Right lobe of liver (tissue), 6 donors: ENCODE measurements at regions not wholly inside any gene's neighbourhood (a gene's known extent, or its start where the extent isn't known, plus 50 kb on each side); places are given as distances from the start of the nearest gene placed in this dataset.

ENCODE experiments used
- ATAC-seq, 4 donors: fragments of 200-7000 bp; cut with Tn5 transposase; one replicate each; pipeline ENCODE4 v1.9.1; 2020; ENCODE audit warnings: mild to moderate bottlenecking in 4 of 4, moderate library complexity in 4 of 4
- DNase-seq, 3 donors: peaks; one replicate each; pipeline ENCODE4 v3.0.0-alpha.2; 2020
- H3K27ac ChIP-seq, 3 donors: fragments of 200-600 bp; one replicate each; pipeline ENCODE4 v1.8.0; 2022
- H3K27me3 ChIP-seq, 2 donors: fragments of 200-600 bp; one replicate each; pipeline ENCODE4 v1.8.0; 2022
- H3K36me3 ChIP-seq, 4 donors: fragments of 200-600 bp; sonication (generic) in 1 of 4; one replicate each; pipeline versions ENCODE4 v1.5.1 to v1.8.0; 2017 to 2022; ENCODE audit warnings: control low read depth in 1 of 4
- H3K4me1 ChIP-seq, 4 donors: fragments of 200-600 bp; sonication (generic) in 1 of 4; one replicate each; pipeline versions ENCODE4 v1.5.1 to v1.8.0; 2017 to 2022; ENCODE audit warnings: control low read depth in 1 of 4
- H3K4me3 ChIP-seq, 3 donors: fragments of 200-600 bp; one replicate each; pipeline ENCODE4 v1.8.0; 2022
- H3K9me3 ChIP-seq, 4 donors: fragments of 200-600 bp; sonication (generic) in 1 of 4; one replicate each; pipeline versions ENCODE4 v1.5.1 to v1.8.0; 2017 to 2022; ENCODE audit warnings: control low read depth in 1 of 4
- POLR2A ChIP-seq: fragments of 450-650 bp; IDR thresholded peaks from one replicate; pipeline ENCODE4 v1.6.1; 2017; ENCODE audit warnings: antibody characterized with exemption, mild to moderate bottlenecking
- WGBS: methylation state at CpG from one replicate; pipeline ENCODE4 v1.1.6; 2018; ENCODE audit warnings: low coverage, low lambda C conversion rate; ENCODE audit not compliant: insufficient coverage; ENCODE audit errors: missing lambda C conversion rate; 5-methylcytosine and 5-hydroxymethylcytosine counted together
- intact Hi-C, 2 donors: fragments of 100-400 bp; cut with DNase I; formaldehyde crosslinking; loops; one replicate each; pipeline versions ENCODE4 v1.11.2 to v1.14.1; 2022
- TF ChIP-seq, protein P1 (sequence below), 4 donors: fragments of 200-600 bp in 3 of 4; fragments of 450-650 bp in 1 of 4; IDR thresholded peaks; one replicate each; pipeline versions ENCODE4 v1.5.1 to v1.8.0; 2016 to 2022; ENCODE audit warnings: antibody characterized with exemption in 4 of 4, mild to moderate bottlenecking in 2 of 4
- donor health status: DM: no; HTN: yes; CAD: no.
- donor health status: DM: no; HTN: no; CAD: no.
- donor health status: DM: no; HTN: no; CAD: no.
- donor health status: DM: no; HTN: yes; CAD: no.
- donor health status: DM: no; HTN: yes; CAD: no.

- no peaks in the 10 kb centered on the region for H3K9me3 ChIP-seq
- H3K27ac ChIP-seq, result no peak overlapping the region
- H3K36me3 ChIP-seq, result no peaks in the 10 kb centered on the region
- no peak overlapping the region for H3K4me3 ChIP-seq
- ATAC-seq (no peak), DNase-seq (no peak)
- WGBS, result 42% methylated on average over 1 of the region's 1 CpG
- intact Hi-C loops, result no loop called here
- TF ChIP-seq POLR2A, result no peak
- TF ChIP-seq, protein P1, sequence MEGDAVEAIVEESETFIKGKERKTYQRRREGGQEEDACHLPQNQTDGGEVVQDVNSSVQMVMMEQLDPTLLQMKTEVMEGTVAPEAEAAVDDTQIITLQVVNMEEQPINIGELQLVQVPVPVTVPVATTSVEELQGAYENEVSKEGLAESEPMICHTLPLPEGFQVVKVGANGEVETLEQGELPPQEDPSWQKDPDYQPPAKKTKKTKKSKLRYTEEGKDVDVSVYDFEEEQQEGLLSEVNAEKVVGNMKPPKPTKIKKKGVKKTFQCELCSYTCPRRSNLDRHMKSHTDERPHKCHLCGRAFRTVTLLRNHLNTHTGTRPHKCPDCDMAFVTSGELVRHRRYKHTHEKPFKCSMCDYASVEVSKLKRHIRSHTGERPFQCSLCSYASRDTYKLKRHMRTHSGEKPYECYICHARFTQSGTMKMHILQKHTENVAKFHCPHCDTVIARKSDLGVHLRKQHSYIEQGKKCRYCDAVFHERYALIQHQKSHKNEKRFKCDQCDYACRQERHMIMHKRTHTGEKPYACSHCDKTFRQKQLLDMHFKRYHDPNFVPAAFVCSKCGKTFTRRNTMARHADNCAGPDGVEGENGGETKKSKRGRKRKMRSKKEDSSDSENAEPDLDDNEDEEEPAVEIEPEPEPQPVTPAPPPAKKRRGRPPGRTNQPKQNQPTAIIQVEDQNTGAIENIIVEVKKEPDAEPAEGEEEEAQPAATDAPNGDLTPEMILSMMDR (IDR thresholded peaks at IDR 0.05), result no peak
- H3K27me3 ChIP-seq, result no peaks in the 10 kb centered on the region
- no peaks in the 10 kb centered on the region for H3K4me1 ChIP-seq
Measured at GRCh38 chr10:44291091-44291490, 93.8 kb downstream of the CXCL12 start.

GRCh38 chr10:44289125-44289524, 95.8 kb downstream of the CXCL12 start:
- ATAC-seq (no peak), DNase-seq (no peak)
- intact Hi-C loops, result no loop called here
- no peaks in the 10 kb centered on the region for H3K9me3 ChIP-seq
- H3K36me3 ChIP-seq, result no peaks in the 10 kb centered on the region
- no peaks in the 10 kb centered on the region for H3K4me1 ChIP-seq
- no peaks in the 10 kb centered on the region for H3K27me3 ChIP-seq
- 82% methylated on average over 3 of the region's 5 CpGs for WGBS
- H3K27ac ChIP-seq, result no peak overlapping the region
- TF ChIP-seq POLR2A, result no peak
- TF ChIP-seq, protein P1 (IDR thresholded peaks at IDR 0.05), result no peak
- no peak overlapping the region for H3K4me3 ChIP-seq

DNA sequence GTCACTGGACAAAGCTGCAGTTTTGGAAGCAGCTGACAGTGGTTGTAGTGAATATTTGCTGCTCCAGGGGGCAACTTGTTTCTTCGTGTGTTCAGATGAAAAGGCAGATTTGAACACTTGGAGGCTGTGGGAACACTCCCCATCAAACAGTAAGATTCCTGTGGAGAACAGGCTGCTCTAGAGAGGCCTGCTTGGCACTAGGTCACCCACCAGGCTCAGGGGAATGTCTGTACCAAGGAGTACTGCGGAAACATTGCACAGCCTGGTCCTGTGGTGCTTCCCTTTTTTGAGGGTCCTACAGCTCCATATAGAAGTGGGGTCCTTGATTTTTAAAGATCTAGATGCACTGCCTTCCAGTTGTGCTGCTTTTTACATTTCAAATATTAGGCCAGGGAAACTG, 97.5 kb downstream of the CXCL12 start:
- DNase-seq (no peak), ATAC-seq (no peak)
- H3K27me3 ChIP-seq, result no peaks in the 10 kb centered on the region
- no peak overlapping the region for H3K4me3 ChIP-seq
- H3K36me3 ChIP-seq, result no peaks in the 10 kb centered on the region
- H3K27ac ChIP-seq, result no peak overlapping the region
- H3K4me1 ChIP-seq, result no peaks in the 10 kb centered on the region
- TF ChIP-seq, protein P1 (IDR thresholded peaks at IDR 0.05), result no peak
- no peak for TF ChIP-seq POLR2A
- 71% methylated on average over 2 of the region's 2 CpGs for WGBS
- intact Hi-C loops, result no loop called here
- H3K9me3 ChIP-seq, result no peaks in the 10 kb centered on the region

DNA sequence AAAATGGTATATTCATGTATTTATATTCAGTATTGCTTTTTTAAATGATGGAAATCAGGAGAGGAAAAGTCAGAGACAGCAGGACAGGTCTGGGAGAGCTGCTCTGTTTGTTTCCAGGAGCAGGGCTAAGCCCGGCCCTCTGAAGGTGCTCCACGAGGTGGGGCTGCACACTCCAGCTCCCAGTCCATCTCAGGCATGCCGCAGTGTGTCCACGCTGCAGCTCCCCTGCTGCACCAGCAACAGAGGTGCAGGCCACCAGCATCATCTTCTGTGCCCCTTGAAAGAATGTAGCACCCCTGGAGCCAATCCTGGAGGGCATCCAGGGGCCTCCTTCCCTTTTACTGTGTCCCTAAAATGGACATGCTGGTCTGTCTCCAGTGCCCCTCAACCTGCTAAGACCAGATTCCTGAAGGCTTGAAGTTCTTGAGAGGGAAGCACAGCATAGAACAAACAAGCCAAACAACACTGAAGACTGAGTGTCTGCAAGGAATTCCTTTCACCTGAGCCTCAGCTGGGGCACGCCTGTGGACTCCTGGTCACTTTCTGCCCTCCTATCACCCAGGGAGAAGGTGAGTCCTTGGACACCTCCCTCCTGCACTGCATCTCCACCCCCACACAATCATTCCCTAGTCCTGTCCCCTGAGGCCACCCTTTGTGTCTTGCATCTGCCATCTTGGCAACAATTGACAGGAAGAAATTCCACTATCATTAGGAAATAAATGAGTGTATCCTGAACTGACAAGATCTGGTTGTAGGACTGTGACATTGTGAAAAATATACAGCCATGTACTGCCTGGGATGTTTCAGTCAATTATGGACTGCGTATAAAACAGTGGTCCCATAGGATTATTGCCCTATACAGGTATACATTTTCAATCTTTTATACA, 100.5 kb downstream of the CXCL12 start:
- ATAC-seq (peak in 1 of 4 donors; percentile 23), DNase-seq (no peak)
- Histone ChIP-seq H3K27me3 (no peaks in the 10 kb centered on the region), H3K36me3 (no peaks in the 10 kb centered on the region), H3K4me3 (no peak overlapping the region), H3K9me3 (no peaks in the 10 kb centered on the region), H3K4me1 (no peaks in the 10 kb centered on the region), H3K27ac (no peak overlapping the region)
- 77% methylated on average over 4 of the region's 6 CpGs for WGBS
- intact Hi-C loops, result no loop called here
- TF ChIP-seq, protein P1 (IDR thresholded peaks at IDR 0.05), result no peak
- no peak for TF ChIP-seq POLR2A
